Muscle of leg (tissue), 3 donors: ENCODE measurements at regions not wholly inside any gene's neighbourhood (a gene's known extent, or its start where the extent isn't known, plus 50 kb on each side); places are given as distances from the start of the nearest gene placed in this dataset.
"Not testable (repeated sequence)": the region's sequence is repeated elsewhere in the genome, so short reads cannot be mapped to it uniquely, and the experiment has no call there.

ENCODE experiments used
- DNase-seq: peaks from one replicate; pipeline ENCODE4 v3.0.0; 2013
- H3K27ac ChIP-seq: one replicate; pipeline ENCODE4 v1.5.1; 2013; ENCODE audit warnings: mild to moderate bottlenecking, low read length, control low read depth
- H3K27me3 ChIP-seq: one replicate; pipeline ENCODE4 v1.6.1; 2013; ENCODE audit warnings: low read length; ENCODE audit not compliant: control insufficient read depth, insufficient read depth
- H3K36me3 ChIP-seq: one replicate; pipeline ENCODE4 v1.6.1; 2013; ENCODE audit warnings: low read length; ENCODE audit not compliant: control insufficient read depth, insufficient read depth
- H3K4me1 ChIP-seq: one replicate; pipeline ENCODE4 v1.6.1; 2013; ENCODE audit warnings: low read length; ENCODE audit not compliant: control insufficient read depth, insufficient read depth
- H3K4me3 ChIP-seq: one replicate; pipeline ENCODE4 v1.5.1; 2013; ENCODE audit warnings: low read length, control low read depth
- H3K9me3 ChIP-seq: replicated peaks from 2 replicates; pipeline ENCODE4 v1.6.1; 2013; ENCODE audit warnings: low read depth, low read length; ENCODE audit not compliant: control insufficient read depth
- WGBS: methylation state at CpG from one replicate; pipeline ENCODE4 v1.1.5; 2013; ENCODE audit warnings: missing lambda C conversion rate; ENCODE audit not compliant: insufficient coverage; 5-methylcytosine and 5-hydroxymethylcytosine counted together

DNA sequence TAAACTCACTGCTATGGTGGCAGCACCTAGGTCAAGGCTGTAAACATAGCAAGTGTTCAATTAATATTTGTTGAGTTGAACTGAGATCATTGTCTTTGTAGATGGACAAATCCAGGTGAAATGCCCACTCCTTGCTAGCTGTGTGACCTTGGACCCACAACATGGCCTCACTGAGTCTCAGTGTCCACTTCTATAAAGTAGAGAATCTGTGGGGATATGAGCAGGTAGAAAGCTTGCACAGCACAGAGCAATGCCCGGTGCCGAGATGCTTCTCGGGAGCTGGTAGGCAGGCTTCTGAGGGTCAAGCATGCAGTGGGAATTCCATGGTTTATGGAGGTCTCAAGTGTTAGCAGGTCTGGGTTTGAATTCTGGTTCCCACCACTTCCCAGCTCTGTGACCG lies 97.9 kb upstream of the SYT13 start:
- no peak for DNase-seq
- no peak overlapping the region for H3K4me3 ChIP-seq
- H3K27me3 ChIP-seq = peaks cover 13% of the 10 kb centered on the region
- no CpG with 5 or more reads among the region's 4 CpGs for WGBS
- no peaks in the 10 kb centered on the region for H3K4me1 ChIP-seq
- H3K27ac ChIP-seq = no peak overlapping the region
- no peaks in the 10 kb centered on the region for H3K9me3 ChIP-seq
- H3K36me3 ChIP-seq = no peaks in the 10 kb centered on the region

DNA sequence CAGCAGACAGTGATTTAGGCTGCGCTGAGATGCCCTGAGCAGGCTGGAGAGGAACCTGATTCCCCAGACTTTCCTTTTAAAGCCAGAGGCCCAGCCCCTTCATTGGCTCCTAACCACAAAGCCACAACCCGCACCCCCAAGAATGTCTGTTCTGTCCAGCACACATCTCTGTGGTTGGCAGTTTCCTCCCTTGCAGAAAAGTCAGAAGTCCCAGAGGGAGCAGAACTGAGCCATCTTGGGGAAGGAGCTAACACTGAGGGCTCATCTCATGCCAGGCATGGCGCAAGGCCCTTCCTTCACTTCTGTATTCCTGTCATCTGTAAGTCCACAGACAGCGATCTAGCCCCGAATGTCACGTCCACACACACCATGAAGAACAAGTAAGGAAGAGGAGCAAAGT lies 97.1 kb upstream of the SYT13 start:
- 33% methylated on average over 1 of the region's 6 CpGs for WGBS
- DNase-seq = no peak
- no peak overlapping the region for H3K27ac ChIP-seq
- H3K27me3 ChIP-seq = peaks cover 13% of the 10 kb centered on the region
- H3K4me3 ChIP-seq = no peak overlapping the region
- H3K36me3 ChIP-seq = no peaks in the 10 kb centered on the region
- no peaks in the 10 kb centered on the region for H3K4me1 ChIP-seq
- no peaks in the 10 kb centered on the region for H3K9me3 ChIP-seq

DNA sequence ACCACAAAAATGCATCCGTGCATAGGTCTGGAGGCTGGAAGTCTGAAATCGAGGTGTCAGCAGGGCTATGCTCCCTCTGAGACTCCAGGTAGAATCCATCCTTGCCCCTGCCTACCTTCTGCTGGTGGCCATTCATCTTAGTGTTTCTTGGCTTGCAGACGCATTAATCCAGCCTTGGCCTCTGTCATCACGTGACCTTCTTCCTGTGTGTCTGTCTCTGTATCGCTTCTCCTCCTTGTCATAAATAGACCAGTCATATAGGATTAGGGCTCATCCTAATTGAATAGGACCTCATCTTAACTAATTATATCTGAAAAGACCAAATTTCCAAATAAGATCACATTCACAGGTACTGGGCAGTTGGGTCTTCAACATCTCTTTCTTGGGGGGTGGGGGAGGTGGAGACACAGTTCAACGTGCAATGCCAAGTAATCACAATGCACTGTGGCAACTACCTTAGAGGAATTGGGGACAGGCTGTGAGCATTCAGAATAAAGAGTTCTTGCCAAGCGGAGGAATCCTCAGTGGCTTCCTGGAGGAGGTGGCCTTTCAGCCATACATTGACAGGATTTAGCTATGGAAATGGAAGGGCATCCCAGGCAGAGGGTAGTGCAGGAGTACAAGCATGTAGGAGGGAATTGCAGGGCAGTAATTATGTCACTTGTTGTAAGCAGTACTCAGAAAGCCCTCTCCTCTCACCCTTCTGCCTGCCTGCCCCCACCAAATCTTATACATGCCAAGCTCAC lies 96.2 kb upstream of the SYT13 start:
- no peaks in the 10 kb centered on the region for H3K4me1 ChIP-seq
- WGBS = 85% methylated on average over 4 of the region's 7 CpGs
- DNase-seq = no peak
- H3K36me3 ChIP-seq = no peaks in the 10 kb centered on the region
- H3K4me3 ChIP-seq = no peak overlapping the region
- H3K9me3 ChIP-seq = no peaks in the 10 kb centered on the region
- no peak overlapping the region for H3K27ac ChIP-seq
- peaks cover 13% of the 10 kb centered on the region for H3K27me3 ChIP-seq

DNA sequence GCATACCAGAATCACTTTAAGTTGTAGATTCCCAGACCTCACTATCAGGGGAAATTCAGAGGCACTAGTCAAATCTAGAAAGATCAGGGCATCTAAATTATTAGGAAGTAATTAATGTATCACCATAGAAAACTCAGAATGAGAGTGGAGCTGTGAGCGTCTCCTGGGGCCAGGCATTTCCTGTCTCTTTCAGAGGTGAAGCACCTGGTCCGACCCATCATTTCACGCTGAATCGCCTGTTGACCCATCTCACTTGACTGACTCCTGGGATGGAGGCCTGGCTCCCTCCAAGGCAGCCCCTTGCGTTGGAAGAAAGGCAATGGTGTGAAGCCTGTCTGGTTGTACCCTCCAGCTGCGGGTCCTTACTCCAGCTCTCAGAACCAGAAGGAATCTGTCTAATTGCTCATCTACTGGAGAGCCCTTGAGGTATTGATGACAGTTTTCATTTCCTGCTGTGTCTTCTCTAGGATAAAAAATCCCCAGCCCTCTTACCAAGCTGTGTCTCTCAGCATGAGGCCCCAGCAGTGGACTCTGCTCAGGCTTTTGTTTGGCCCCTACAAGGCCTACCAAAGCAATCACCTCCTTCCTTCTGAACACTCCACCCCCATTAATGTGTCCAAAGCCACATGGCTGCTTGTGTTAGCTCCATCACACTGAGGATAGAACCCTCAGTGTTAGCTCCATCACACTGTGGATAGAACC lies 93.2 kb upstream of the SYT13 start:
- H3K4me3 ChIP-seq = no peak overlapping the region
- H3K36me3 ChIP-seq = no peaks in the 10 kb centered on the region
- no peak overlapping the region for H3K27ac ChIP-seq
- no peak for DNase-seq
- peaks cover 16% of the 10 kb centered on the region for H3K27me3 ChIP-seq
- 87% methylated on average over 4 of the region's 6 CpGs for whole genome bisulfite sequencing
- H3K4me1 ChIP-seq = peaks cover 4% of the 10 kb centered on the region
- no peaks in the 10 kb centered on the region for H3K9me3 ChIP-seq

DNA sequence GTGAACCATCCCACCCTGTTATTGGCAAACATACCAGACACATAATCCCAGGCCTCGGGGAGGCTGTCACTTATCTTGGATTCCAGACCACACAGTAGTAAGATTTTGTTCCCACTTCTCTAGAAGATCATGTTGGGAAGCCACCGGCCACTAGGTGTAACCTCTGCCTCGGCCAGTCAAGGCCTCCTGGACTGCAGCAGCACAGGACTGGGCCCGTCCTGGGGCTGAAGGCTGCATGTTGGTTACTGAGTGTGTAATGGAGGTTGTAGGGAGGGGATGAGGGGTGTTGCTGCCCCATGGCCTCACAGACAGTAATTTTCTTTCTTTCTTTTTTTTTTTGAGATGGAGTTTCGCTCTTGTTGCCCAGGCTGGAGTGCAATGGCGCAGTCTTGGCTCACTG lies 92.4 kb upstream of the SYT13 start:
- Histone ChIP-seq H3K27ac (no peak overlapping the region), H3K4me3 (no peak overlapping the region), H3K27me3 (peaks cover 13% of the 10 kb centered on the region), H3K4me1 (peaks cover 4% of the 10 kb centered on the region), H3K36me3 (no peaks in the 10 kb centered on the region), H3K9me3 (no peaks in the 10 kb centered on the region)
- 95% methylated on average over 4 of the region's 6 CpGs for WGBS
- DNase-seq = no peak

DNA sequence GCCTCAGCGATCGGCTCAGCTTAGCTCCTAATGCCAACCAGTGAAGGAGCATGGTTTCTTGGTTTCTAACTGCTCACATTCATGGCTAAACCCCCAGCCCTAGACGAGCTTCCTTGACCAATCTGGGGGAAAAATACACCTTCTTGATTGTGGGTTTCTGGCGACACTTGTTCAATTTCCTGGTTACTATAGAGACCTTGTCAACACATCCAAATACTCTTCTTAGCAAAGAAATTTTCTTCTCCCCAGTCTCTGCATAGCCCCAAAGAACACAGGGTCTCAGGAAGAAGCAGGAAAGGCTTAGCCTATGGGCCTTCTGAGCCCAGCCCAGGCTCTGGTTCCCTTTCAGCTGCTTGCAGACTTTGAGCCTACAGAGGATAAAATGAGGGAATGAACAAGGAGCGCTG lies 88.5 kb upstream of the SYT13 start:
- 10% methylated on average over 5 of the region's 5 CpGs for WGBS
- H3K4me3 ChIP-seq = no peak overlapping the region
- peak; percentile 58 for DNase-seq
- H3K36me3 ChIP-seq = no peaks in the 10 kb centered on the region
- peaks cover 11% of the 10 kb centered on the region for H3K4me1 ChIP-seq
- H3K27ac ChIP-seq = peak overlapping the region; percentile 37
- H3K27me3 ChIP-seq = peaks cover 16% of the 10 kb centered on the region
- no peaks in the 10 kb centered on the region for H3K9me3 ChIP-seq

DNA sequence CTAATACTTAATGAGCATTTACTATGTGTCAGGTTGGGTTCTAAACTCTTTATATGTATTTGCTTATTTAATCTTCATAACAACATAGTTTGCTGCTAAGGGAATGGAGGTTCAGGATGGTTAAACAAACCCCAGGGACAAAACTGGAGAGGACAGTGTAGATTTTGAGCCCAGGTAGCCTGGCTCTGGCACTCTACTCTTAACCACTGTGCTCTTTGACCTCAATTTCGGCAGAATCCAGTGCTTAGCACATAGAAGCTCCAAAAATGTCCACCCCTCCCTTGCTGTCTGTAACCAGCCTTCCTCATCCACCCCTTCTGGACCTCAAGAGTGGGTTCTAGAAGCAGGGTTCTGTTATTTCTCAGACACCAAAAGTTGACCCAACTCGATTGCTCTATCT lies 88.0 kb upstream of the SYT13 start:
- 33% methylated on average over 1 of the region's 2 CpGs for WGBS
- DNase-seq = no peak

DNA sequence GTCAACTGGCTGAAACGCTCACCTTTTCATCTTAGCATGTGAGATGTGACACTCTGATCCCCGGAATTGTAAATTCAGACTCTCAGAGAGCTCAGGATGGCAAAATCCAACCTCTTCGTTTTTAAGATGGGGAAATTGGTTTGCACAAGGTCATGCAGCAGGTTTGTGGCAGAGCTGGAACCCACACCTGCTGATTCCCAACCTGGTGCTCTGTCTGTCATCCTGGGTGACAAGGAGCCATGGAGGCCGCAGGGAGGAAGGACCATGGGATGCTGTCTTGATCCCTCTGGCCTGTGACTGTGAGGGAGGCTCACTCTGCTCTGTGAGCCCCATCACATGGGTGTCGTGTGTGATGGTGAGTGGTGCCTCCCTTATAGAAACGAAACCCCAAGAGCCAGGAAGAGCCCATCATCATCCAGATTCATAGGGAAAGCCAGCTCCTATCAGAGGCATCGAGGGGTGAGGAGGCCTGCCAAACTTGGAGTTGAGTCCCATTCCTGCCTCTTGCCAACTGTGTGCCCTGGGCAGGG lies 87.4 kb upstream of the SYT13 start:
- no peak for DNase-seq
- no peak overlapping the region for H3K4me3 ChIP-seq
- H3K27ac ChIP-seq = no peak overlapping the region
- WGBS = 89% methylated on average over 3 of the region's 7 CpGs
- peaks cover 11% of the 10 kb centered on the region for H3K4me1 ChIP-seq
- H3K9me3 ChIP-seq = no peaks in the 10 kb centered on the region
- no peaks in the 10 kb centered on the region for H3K36me3 ChIP-seq
- H3K27me3 ChIP-seq = peaks cover 16% of the 10 kb centered on the region

More for the DNA sequence above, 88.0 kb upstream of the SYT13 start:
- peaks cover 11% of the 10 kb centered on the region for H3K4me1 ChIP-seq
- no peak overlapping the region for H3K4me3 ChIP-seq
- no peaks in the 10 kb centered on the region for H3K9me3 ChIP-seq
- no peaks in the 10 kb centered on the region for H3K36me3 ChIP-seq
- peaks cover 16% of the 10 kb centered on the region for H3K27me3 ChIP-seq
- H3K27ac ChIP-seq = no peak overlapping the region

DNA sequence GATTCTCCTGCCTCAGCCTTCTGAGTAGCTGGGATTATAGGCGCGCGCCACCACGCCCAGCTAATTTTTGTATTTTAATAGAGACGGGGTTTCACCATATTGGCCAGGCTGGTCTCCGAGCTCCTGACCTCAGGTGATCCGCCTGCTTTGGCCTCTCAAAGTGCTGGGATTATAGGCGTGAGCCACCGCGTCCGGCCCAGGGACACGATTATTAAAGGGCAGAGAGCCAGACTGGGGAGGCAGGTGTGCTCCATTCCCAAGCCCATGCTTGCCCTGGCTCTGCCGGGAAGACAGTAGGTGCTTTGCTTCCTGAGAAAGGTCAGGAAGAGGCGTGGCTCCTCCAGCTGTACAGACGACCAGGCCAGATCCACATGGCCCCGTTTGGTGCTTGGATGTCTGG lies 86.3 kb upstream of the SYT13 start:
- H3K4me3 ChIP-seq = not testable (repeated sequence)

DNA sequence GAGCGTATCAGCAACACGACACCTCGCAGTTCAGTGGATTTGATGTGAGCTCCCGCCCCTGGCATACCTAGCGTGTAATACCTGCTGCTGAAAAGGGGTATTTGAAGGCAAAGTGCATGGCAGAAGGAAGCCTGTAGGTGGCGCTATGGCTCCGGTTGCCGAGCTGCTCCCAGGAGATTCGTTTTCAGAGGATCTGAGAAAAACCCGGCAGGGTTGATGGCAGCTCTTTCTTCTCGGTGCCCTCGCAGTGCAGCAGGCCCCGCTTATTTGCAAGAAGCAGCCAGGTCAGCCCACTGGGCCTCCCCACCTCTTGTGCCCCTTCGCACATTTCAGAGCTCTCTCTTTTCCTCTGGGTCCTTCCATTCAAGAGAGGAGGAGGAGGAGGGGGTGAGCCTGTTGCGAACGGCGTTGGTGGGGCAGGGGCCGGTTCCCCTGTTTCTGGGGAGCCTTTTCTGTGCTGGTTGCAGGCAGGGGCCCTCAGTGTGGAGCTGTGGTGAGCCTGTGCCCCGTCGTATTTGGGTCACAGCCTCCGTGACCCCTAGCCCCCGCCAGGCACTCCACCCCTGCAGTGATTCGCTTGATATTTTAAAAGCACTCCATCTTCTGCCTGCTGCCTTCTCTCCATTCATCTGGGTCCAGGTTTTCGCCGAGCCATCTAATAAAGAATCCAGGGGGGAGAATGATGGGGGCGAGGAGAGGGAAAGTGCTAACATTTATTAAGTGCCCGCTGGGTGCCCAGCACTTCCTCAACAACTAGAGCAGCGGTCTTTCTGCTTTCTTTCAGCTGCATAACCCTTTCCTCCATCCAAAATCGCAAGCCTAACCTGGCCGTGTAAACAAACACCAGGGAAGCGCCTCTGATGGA lies 85.3 kb upstream of the SYT13 start:
- Histone ChIP-seq H3K4me1 (peaks cover 11% of the 10 kb centered on the region), H3K36me3 (no peaks in the 10 kb centered on the region), H3K27me3 (peaks cover 16% of the 10 kb centered on the region), H3K27ac (no peak overlapping the region), H3K4me3 (no peak overlapping the region), H3K9me3 (no peaks in the 10 kb centered on the region)
- WGBS = 22% methylated on average over 15 of the region's 31 CpGs
- DNase-seq = peak; percentile 51

More for the DNA sequence above, 86.3 kb upstream of the SYT13 start:
- WGBS = 70% methylated on average over 16 of the region's 16 CpGs
- H3K27ac ChIP-seq, DNase-seq, H3K36me3 ChIP-seq, H3K9me3 ChIP-seq: not testable (repeated sequence)
- Histone ChIP-seq H3K27me3 (peaks cover 16% of the 10 kb centered on the region), H3K4me1 (peaks cover 11% of the 10 kb centered on the region)
